HG02938 (cell line): ENCODE measurements at regions not wholly inside any gene's neighbourhood (a gene's known extent, or its start where the extent isn't known, plus 50 kb on each side); places are given as distances from the start of the nearest gene placed in this dataset.
"Not testable (repeated sequence)": the region's sequence is repeated elsewhere in the genome, so short reads cannot be mapped to it uniquely, and the experiment has no call there.

ENCODE experiments used
- ATAC-seq: cut with Tn5 transposase; IDR thresholded peaks from one replicate; pipeline ENCODE4 v1.9.1; 2021; ENCODE audit warnings: mild to moderate bottlenecking, moderate library complexity; ENCODE audit not compliant: unreplicated experiment

DNA sequence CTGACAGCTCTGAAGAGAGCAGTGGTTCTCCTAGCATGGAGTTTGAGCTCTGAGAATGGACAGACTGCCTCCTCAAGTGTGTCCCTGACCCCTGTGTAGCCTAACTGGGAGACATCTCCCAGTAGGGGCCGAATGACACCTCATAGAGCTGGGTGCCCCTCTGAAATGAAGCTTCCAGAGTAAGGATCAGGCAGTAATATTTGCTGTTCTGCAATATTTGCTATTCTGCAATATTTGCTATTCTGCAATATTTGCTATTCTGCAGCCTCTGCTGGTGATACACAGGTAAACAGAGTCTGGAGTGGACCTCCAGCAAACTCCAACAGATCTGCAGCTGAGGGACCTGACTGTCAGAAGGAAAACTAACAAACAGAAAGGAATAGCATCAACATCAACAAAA, 105.5 kb downstream of the BUD13 start:
- not testable (repeated sequence) for ATAC-seq

DNA sequence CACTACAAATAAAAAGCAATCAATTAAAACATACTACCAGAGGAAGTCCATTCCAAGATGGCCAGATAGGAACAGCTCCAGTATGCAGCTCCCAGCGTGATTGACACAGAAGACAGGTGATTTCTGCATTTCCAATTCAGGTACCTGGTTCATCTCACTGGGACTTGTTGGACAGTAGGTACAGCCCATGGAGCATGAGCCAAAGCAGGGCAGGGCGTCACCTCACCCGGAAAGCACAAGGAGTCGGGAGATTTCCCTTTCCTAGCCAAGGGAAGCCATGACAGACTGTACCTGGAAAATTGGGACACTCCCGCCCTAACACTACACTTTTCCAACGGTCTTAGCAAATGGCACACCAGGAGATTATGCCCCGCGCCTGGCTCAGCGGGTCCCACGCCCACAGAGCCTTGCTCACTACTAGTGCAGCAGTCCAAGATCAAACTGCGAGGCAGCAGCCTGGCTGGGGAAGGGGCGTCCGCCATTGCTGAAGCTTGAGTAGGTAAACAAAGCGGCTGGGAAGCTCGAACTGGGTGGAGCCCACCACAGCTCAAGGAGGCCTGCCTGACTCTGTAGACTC, 106.0 kb downstream of the BUD13 start:
- not testable (repeated sequence) for ATAC-seq

DNA sequence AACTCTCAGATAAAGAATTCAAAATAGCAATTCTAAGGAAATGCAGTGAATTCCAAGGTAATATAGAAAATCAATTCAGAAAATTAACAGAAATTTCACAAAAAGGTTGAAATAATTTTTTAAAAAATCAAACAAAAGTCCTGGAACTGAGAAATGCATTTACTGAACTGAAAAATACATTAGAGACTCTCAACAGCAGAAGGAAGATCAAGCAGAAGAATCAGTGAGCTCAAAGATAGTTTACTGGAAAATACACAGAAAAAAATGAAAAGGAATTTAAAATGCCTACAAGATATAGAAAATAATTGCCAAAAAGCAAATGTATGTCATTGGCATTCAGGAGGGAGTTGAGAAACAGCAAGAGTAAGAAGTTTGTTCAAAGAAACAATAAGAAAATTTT, 107.3 kb downstream of the BUD13 start:
- no peak for ATAC-seq

DNA sequence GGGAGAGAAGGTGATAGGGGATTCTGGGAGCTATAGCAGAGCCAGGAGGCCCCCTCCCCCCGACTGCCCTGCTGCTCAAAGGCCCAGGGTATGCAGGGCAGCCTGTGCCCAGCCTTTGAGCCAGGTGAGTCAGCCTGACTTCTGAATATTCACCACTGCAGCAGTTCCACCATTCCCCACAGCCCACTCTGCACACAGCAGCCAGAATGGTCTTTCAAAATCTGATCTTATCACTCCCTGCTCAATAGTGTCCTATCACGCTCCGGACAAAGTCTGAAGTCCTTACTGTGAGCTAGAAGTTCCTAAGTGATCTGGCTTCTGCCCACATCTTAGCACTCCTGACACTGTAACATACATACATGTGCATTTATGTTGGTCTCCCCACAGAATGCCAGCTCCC, 111.7 kb downstream of the BUD13 start:
- ATAC-seq = no peak

DNA sequence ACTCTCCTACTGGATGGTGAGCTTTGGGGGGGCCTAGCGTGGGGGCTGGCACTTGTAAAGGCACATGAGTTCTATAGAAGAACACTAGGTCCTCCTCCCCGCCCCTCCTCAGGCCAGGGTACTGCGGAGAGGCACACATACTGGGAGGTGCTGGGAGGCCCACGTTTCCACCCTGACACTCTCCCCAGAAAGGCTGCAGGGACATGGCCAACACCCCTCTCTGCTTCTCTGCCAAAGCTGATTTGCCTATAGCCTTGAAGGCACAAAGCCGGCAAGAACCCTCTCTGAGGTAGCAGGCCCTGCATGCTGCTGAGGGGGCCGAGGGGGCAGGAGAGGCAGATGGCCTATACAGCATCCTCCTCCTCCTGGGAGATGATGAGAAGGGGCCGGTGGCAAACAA, 112.8 kb downstream of the BUD13 start:
- ATAC-seq = no peak

DNA sequence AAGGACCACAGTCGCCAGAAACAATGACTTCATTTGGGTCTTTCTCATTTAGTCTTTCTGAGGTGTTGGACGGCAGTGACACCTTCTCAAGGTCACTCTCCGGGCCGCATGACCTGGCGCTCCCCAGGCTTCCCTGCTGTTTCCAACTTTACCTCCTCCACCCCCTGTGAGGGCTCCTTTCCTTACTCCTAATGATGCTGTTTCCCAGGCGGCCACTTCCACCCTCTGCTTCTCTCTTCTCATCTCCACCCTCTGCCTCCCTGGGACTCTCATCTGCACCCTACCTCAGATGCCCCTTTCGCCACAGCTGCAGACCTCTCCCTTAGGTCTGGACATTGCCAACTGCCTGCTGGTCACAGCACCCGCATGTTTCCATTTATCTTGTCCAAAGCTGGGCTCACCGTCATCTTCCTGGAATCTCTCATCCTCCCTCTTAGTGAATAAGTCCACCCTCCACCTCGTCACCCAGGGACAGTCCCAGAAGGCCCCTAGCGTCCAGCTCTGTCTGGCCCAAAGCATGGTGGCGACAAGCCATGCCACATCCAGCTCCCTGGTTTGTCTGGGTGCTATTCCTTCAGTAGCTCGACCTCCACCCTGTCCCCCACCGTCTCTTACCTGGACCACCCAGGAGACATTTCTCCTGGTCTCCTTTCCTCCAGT, 113.8 kb downstream of the BUD13 start:
- ATAC-seq = no peak

DNA sequence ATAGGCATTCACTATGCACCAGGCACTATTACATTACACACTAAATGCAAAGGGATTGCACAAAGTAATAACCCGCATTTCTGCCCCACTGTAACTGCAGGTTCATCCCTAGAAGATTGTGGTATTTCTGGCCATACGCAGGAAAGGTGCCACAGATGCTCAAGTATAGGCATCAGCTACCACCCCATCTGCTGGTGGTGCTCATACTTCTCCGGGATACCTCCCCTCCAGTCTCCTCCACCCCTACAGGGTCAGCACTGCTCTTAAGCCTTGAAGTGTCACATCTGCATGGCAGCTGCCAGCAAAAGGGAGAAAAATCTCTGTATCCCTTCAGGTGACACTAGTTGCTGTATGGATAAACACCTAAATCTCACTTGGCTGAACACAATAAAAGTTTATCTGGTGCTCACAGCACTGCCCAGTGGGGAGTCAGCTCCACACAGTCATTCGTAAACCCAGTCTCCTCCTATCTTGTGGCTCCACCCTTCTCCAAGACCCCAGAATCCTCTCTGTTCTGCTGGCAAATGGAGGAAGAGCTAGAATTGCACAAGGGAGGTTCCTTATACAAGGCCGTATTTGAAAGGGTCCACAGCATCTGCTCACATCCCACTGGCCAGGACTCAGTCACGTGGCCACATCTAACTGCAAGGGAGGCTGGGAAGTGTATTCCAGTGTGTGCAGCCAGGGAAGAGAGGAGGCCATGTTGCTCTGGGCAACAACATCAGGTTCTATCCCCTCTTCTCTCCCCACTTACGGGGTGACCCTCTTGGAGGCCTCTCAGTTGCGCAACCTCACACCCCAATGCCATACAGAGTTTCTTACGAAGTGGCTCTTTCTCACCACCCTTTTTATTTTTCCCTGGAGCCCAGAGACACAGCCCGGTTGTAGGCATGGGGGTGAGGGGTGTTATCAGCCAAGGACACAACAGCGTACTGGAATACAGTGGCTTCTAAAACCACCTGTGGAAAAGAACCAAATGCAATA, 114.7 kb downstream of the BUD13 start:
- no peak for ATAC-seq

DNA sequence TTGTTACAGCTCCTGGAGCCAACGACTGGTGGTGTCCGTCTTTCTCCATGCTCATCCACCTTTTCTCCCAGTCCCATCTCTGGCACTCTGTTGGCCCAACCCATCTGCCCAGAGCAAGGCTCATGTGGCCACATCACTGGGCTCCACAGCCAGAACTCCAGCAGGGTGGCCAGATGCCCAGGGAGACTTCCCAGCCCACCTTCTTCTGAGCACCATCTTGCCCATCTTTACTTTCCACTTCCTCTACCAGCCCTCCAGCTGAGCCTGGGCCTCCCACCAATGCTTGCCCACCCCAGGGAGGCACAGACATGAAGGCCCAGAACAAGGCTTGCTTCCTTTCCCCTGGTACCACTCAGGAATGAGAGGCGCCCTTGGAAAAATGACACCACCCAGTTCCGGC, 116.8 kb downstream of the BUD13 start:
- ATAC-seq = no peak

DNA sequence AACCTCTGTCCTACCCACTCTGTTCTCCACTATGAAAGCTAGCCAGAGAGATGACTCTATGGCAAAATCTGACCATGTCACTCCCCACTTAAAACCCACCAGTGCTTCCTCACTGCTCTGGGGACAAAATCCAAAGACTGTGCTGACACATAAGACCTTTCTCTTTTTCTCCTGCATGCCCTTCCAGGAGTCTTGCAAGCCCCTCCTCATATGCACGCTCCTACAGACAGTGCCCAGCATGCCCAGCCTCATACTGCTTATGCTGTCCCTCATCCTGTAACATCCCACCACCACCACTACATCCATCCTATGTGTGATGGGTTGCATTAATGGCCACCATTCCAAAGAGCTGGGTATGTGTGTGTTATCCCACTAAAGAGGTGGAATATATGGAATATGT, 118.3 kb downstream of the BUD13 start:
- ATAC-seq = no peak

DNA sequence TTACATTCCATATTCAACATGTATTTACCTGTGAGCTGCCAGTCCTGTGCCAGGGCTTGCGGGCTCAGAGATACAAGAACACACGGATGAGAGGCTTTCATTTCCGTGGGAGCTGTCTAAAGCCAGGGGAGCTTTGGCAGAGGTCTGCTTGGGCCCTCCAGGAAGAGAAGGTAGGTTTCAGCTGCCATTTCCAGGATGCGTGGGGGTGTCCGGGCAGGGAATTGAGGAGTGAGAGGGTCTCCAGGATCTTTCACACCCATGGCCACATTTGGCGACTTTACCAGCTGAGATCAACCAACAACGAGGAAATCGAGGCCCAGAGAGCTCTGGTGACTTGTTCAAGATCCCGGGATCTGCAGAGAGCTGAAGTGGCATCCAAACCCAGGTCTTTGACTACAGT, 119.6 kb downstream of the BUD13 start:
- ATAC-seq = no peak

DNA sequence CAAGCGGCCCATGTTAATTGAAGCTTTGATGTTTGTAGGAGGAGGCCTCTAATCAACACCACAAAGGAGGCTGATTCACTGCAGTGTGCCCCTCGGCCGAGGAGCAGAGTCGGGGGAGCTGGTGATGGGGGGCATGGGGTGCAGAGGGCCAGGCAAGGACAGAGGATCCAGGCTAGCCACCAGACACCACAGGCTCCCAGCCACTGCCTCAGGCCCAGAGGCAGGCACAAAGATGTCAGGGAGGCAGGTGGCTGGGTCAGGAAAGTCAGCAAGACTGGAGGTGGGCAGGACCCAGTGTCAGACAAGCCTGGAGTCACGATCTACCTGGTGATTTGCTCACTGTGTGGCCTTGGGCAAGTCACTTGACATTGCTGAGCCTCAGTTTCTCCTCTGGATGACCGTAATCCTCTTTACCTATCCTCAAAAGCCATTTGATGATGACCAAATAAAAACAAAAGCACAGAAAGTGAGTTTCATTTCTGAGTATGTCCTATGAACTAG, 121.0 kb downstream of the BUD13 start:
- no peak for ATAC-seq

DNA sequence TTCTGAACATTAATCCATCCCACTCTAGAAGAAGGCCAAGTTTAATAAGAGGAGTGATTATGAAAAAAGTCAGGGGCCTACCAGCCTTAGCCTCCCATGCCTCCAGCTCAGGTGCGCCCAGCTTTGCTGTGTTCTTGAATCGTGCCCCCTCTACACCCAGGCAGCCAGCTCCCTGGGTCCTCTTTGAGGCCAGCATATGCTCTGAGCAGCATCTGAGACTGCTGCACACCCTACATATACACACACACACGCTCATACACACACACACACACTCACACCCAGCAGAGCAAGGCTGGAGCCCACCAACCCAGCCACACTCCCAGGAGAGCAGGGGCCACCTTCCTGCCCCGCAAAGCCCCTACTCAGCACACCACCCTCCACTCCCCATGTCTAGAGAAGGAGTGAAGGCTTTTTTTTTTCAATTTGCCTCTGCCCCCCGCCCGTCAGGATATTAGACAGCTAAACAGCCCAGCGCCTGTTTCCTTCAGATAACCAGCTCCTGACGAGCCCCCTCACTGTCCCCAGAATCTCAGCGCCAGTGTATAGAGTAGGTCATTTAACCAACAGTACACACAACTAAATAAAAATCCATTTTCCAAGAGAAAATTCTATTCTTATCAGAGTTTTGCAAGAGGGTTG, 121.6 kb downstream of the BUD13 start:
- no peak for ATAC-seq

DNA sequence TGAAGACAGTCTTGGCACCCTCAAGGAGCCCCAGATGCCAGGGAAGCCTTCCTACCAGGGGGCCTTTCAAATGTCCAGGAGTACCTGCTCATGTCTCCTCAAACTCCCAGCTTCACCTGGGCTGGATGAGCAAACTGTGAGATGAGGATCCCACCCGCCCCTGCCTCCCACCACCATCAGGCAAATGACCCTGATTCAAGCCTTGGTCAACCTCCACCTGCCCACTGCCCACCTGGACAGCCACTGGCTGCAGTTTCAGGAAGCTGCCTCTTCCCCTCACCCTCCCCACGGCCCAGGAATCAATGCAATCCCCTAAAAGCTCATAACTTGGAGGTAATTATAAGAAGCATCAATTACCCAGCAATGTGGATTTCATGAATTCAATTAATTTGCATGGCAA, 122.7 kb downstream of the BUD13 start:
- ATAC-seq = no peak

DNA sequence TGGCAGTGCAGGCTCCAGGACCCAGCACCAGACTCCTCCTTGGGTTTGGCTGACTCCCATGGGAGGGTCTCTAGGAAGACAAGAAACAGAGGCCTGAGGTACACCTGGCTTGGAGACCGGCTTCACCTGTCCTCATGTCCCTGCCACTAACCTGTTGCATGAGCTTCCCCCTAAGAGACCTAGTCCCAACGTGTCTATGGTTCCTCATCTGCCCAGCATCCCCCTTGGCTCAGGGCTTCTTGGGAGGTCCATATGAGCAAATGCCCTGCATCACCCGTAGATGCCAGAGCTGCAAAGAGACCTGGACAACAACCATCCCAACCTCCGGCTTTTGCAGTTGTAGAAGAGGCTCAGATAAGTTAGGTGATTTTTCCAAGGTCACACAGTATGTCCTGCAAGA, 123.5 kb downstream of the BUD13 start:
- ATAC-seq = no peak

DNA sequence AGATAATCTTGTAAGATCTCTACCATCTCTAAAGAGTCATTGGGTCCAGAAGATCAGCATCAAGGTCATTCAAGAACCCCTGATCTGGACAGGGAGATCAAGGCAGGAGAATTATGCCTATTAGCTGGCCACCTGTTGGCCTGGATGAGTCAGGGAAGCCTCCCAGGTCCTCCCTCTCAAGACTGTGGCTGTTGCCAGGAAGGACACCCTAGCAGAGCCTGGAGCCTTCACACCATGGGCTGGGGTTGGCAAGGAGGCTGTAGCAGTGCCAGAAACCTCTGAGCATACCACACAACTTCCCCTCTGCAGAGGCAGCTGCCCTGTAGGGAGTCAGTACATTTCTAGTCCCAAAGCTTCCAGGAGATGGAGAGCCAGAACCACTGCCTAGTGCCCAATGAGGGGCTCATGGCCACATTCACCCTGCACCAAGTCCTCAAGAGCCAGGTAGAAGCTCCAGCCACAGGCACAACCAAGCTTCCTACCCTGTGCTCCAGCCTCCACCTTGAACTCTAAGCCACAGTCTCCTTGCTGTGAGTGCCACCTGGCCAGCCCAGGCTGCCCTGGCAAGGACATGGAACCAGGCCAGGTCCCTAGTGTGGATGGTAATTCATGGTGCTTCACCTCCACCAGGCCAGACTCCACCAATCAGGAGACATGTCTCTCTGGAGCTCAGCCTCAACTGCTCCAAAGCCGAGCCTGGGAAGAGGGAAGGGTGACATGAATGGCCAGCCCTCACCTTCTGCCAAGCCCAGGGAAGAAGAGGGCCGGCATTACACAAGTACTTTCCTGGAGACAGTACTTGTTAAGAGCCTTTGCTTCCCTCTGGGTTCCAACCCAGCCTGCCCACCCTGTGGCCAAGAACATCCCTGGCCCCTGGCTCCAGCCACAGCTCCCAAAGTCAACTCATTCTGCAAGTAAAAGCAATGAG, 124.3 kb downstream of the BUD13 start:
- ATAC-seq = no peak

DNA sequence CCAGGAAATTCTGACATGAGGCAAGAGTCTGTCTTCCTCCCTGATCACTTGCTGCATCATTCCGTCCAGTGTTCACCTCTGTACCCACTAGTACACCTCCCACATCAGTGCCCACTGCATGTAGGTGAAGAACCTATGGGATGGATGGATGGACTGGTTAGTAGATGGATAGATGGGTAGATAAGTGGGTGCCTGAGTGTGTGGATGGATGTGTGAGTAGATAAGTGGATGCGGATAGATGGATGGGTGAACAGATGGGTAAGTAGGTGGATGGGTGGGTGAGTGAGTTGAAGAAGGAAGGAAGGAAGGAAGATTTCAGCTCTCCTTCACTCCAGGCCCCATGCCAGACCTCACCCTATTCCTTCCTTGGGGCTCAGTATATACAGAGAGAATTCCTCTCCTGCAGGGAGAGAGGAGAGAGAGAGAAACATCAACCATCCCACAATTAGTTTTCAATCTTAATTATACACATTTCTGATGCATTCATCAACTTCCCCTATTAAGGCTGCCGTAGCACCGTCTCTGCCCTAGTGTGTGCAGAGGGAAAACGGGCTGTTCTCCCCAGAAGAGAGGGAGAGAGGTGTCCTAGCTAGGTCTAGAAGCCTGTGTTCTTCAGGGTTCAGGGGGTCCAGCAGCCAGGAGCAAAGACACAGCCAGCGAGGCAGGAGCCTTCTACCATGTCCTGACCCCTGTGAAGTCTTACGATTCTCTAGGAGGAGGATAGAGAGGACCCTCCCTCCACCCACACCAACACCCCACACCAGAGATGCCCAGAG, 125.3 kb downstream of the BUD13 start:
- no peak for ATAC-seq

DNA sequence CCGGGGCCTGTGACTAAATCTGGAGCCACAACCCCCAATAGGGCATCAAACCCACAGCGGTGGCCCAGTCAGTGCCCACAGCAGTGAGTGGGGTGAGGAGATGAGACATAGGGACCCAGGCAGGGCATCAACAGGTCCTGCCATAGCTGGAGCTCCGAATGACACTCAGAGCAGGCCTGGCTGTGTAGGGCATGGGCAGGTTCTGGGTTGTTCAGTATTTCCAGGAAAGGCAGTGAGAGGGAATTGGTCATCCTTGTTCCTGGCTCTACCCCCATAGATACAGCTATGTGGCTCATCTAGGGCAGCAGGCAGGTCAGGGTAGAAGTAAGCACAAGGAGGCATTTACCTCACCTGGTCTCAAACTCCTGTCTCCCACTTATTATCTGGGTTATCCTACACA, 126.6 kb downstream of the BUD13 start:
- ATAC-seq = no peak

DNA sequence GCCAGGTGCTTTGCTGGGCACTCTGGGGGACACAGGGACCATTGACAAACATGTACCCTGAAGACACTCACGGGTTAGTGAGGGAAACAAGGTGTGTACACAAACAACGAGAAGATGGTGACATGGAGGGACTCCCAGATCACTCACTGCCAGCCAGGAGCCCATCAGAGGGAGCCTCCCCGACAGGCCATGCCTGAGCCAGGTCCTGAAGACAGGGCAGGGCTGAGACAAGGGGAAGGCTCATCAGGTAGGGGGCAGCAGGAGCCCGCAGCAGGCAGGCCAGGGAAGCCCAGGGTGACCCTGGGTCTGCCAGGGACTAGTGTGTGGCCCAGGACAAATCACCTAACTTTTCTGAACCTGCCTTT, 127.9 kb downstream of the BUD13 start:
- ATAC-seq = no peak

DNA sequence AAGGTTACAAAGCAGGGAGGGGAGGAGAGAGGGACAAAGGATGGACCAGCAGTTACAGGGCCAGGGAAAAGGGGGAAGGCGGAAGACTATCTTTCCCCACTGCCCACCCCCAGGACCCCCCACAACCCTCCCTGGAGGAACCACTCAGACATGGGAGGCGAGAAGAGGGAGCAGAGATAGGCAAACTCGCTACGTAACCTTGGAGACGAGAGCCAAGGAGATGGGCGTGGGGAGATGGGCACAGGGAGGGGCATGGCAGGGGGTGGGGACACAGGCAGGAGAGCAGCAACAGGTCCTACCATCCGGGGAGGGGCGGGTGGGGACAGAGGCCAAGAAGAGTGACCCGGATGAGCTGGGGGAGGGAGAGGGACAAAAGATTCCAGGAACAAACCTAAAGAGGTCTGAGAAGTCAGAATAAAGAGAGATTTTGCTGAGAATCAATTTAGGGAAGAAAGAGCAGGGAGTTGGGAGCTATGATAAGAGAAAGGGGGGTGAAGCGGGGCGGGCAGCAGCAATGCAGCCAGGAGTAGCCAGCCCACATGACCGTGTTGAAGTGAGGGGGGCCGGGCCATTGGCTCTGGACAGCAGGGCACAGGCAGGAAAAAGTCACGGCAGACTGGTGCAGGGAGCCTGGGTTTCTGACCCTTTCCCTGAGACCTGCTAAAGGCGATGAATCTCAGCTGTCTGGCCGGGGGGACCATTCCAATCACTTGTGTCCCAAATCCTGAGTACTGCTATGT, 128.4 kb downstream of the BUD13 start:
- no peak for ATAC-seq
